Activated CD8-positive, alpha-beta T cell treated with anti-CD3 and anti-CD28 coated beads, Interleukin-2, amount 10 ng/mL, durations not matched to agents 7 days and 5 days (primary cell): ENCODE measurements at regions not wholly inside any gene's neighbourhood (a gene's known extent, or its start where the extent isn't known, plus 50 kb on each side); places are given as distances from the start of the nearest gene placed in this dataset.
"Not testable (repeated sequence)": the region's sequence is repeated elsewhere in the genome, so short reads cannot be mapped to it uniquely, and the experiment has no call there.

Experiments used
- ATAC-seq: fragments of 150-1000 bp; cut with Tn5 transposase; one replicate; pipeline ENCODE4 v1.10.0; 2021; ENCODE audit warnings: moderate library complexity
- CTCF ChIA-PET: fragments of 350-600 bp; sonication (Branson Sonifier 250); formaldehyde crosslinking; loops from one replicate; lab custom pipeline; 2021; ENCODE audit warnings: antibody characterized with exemption; lab: Charles Lee
- POLR2A ChIA-PET: fragments of 350-600 bp; sonication (Branson Sonifier 250); formaldehyde crosslinking; loops from one replicate; lab custom pipeline; 2021; ENCODE audit warnings: antibody characterized with exemption; lab: Charles Lee
- DNase-seq: peaks from one replicate; pipeline ENCODE4 v3.0.0-alpha.2; 2020
- H3K27ac Mint-ChIP-seq: one replicate; pipeline ENCODE4 v1.8.0; 2021; ENCODE audit warnings: mild to moderate bottlenecking, mixed read lengths
- H3K27me3 Mint-ChIP-seq: one replicate; pipeline ENCODE4 v1.8.0; 2021; ENCODE audit warnings: low read depth, mixed read lengths
- H3K36me3 Mint-ChIP-seq: one replicate; pipeline ENCODE4 v1.8.0; 2021; ENCODE audit warnings: low read depth, mixed read lengths
- H3K4me1 Mint-ChIP-seq: one replicate; pipeline ENCODE4 v1.8.0; 2021; ENCODE audit warnings: low read depth, mixed read lengths
- H3K4me3 Mint-ChIP-seq: one replicate; pipeline ENCODE4 v1.8.0; 2021; ENCODE audit warnings: mild to moderate bottlenecking, mixed read lengths
- H3K9me3 Mint-ChIP-seq: one replicate; pipeline ENCODE4 v1.8.0; 2022; ENCODE audit warnings: mixed read lengths; ENCODE audit not compliant: insufficient read depth

GRCh38 chr2:53508667-53509066 lies 258.9 kb upstream of the CHAC2 start:
- Mint-ChIP-seq H3K27me3 (no peaks in the 10 kb centered on the region), H3K9me3 (no peaks in the 10 kb centered on the region), H3K27ac (no peak overlapping the region), H3K36me3 (no peaks in the 10 kb centered on the region), H3K4me3 (no peak overlapping the region), H3K4me1 (no peaks in the 10 kb centered on the region)
- ChIA-PET CTCF (no interaction called here), POLR2A (no interaction called here)
- no peak for DNase-seq
- ATAC-seq = no peak

GRCh38 chr2:53507070-53507469 lies 260.5 kb upstream of the CHAC2 start:
- H3K4me3 Mint-ChIP-seq, POLR2A ChIA-PET, DNase-seq: not testable (repeated sequence)

GRCh38 chr2:53505826-53506225 lies 261.8 kb upstream of the CHAC2 start:
- ATAC-seq (no peak), DNase-seq (no peak)
- Mint-ChIP-seq H3K27me3 (no peaks in the 10 kb centered on the region), H3K27ac (no peak overlapping the region), H3K4me1 (no peaks in the 10 kb centered on the region), H3K4me3 (no peak overlapping the region), H3K36me3 (no peaks in the 10 kb centered on the region), H3K9me3 (no peaks in the 10 kb centered on the region)
- ChIA-PET POLR2A (no interaction called here), CTCF (no interaction called here)

More at GRCh38 chr2:53507070-53507469, 260.5 kb upstream of the CHAC2 start:
- ATAC-seq, H3K27ac Mint-ChIP-seq, H3K4me1 Mint-ChIP-seq, CTCF ChIA-PET, H3K36me3 Mint-ChIP-seq, H3K9me3 Mint-ChIP-seq, H3K27me3 Mint-ChIP-seq: not testable (repeated sequence)

GRCh38 chr2:53504507-53504906 lies 263.1 kb upstream of the CHAC2 start:
- Mint-ChIP-seq H3K27ac (no peak overlapping the region), H3K4me3 (no peak overlapping the region), H3K27me3 (no peaks in the 10 kb centered on the region), H3K9me3 (no peaks in the 10 kb centered on the region), H3K4me1 (no peaks in the 10 kb centered on the region), H3K36me3 (no peaks in the 10 kb centered on the region)
- ATAC-seq (no peak), DNase-seq (no peak)
- CTCF ChIA-PET = no interaction called here
- POLR2A ChIA-PET = no interaction called here

- H3K27ac Mint-ChIP-seq = no peak overlapping the region
- H3K4me1 Mint-ChIP-seq = no peaks in the 10 kb centered on the region
- no peak overlapping the region for H3K4me3 Mint-ChIP-seq
- ATAC-seq = no peak
- H3K9me3 Mint-ChIP-seq = no peaks in the 10 kb centered on the region
- CTCF ChIA-PET = no interaction called here
- no peaks in the 10 kb centered on the region for H3K36me3 Mint-ChIP-seq
- no peaks in the 10 kb centered on the region for H3K27me3 Mint-ChIP-seq
- POLR2A ChIA-PET = no interaction called here
- no peak for DNase-seq
Observed at GRCh38 chr2:53500181-53500580, 267.4 kb upstream of the CHAC2 start.

- CTCF ChIA-PET = no interaction called here
- Mint-ChIP-seq H3K36me3 (no peaks in the 10 kb centered on the region), H3K4me3 (no peak overlapping the region), H3K27ac (no peak overlapping the region), H3K9me3 (no peaks in the 10 kb centered on the region), H3K27me3 (no peaks in the 10 kb centered on the region), H3K4me1 (no peaks in the 10 kb centered on the region)
- POLR2A ChIA-PET = no interaction called here
- DNase-seq (no peak), ATAC-seq (no peak)
Observed at GRCh38 chr2:53498210-53498609, 269.4 kb upstream of the CHAC2 start.

- H3K27me3 Mint-ChIP-seq = no peaks in the 10 kb centered on the region
- no peaks in the 10 kb centered on the region for H3K36me3 Mint-ChIP-seq
- CTCF ChIA-PET = no interaction called here
- no peak for DNase-seq
- no peak overlapping the region for H3K27ac Mint-ChIP-seq
- no peak for ATAC-seq
- no peak overlapping the region for H3K4me3 Mint-ChIP-seq
- no peaks in the 10 kb centered on the region for H3K9me3 Mint-ChIP-seq
- no peaks in the 10 kb centered on the region for H3K4me1 Mint-ChIP-seq
- POLR2A ChIA-PET = no interaction called here
Observed at GRCh38 chr2:53497020-53497419, 270.6 kb upstream of the CHAC2 start.

- DNase-seq = no peak
- ChIA-PET CTCF (no interaction called here), POLR2A (no interaction called here)
- Mint-ChIP-seq H3K36me3 (no peaks in the 10 kb centered on the region), H3K9me3 (no peaks in the 10 kb centered on the region), H3K4me1 (no peaks in the 10 kb centered on the region), H3K4me3 (no peak overlapping the region), H3K27ac (no peak overlapping the region), H3K27me3 (peaks cover 4% of the 10 kb centered on the region)
- no peak for ATAC-seq
Observed at GRCh38 chr2:53493210-53493609, 274.4 kb upstream of the CHAC2 start.

GRCh38 chr2:53490659-53491058 lies 276.9 kb upstream of the CHAC2 start:
- no peak for ATAC-seq

GRCh38 chr2:53486185-53486899 lies 281.3 kb upstream of the CHAC2 start:
- H3K36me3 Mint-ChIP-seq, H3K27me3 Mint-ChIP-seq, H3K4me3 Mint-ChIP-seq, H3K27ac Mint-ChIP-seq, POLR2A ChIA-PET, CTCF ChIA-PET, H3K4me1 Mint-ChIP-seq, H3K9me3 Mint-ChIP-seq, DNase-seq, ATAC-seq: not testable (repeated sequence)

More at GRCh38 chr2:53490659-53491058, 276.9 kb upstream of the CHAC2 start:
- CTCF ChIA-PET = no interaction called here
- Mint-ChIP-seq H3K9me3 (no peaks in the 10 kb centered on the region), H3K4me1 (no peaks in the 10 kb centered on the region), H3K27me3 (peaks cover 4% of the 10 kb centered on the region), H3K27ac (no peak overlapping the region), H3K4me3 (no peak overlapping the region), H3K36me3 (no peaks in the 10 kb centered on the region)
- no peak for DNase-seq
- POLR2A ChIA-PET = no interaction called here

GRCh38 chr2:53485021-53485728 lies 282.4 kb upstream of the CHAC2 start:
- CTCF ChIA-PET = no interaction called here

GRCh38 chr2:53484531-53484930 lies 283.1 kb upstream of the CHAC2 start:
- ATAC-seq = no peak
- H3K27ac Mint-ChIP-seq = no peak overlapping the region
- H3K27me3 Mint-ChIP-seq = no peaks in the 10 kb centered on the region
- no peaks in the 10 kb centered on the region for H3K36me3 Mint-ChIP-seq
- DNase-seq = no peak
- ChIA-PET CTCF (no interaction called here), POLR2A (no interaction called here)
- H3K4me1 Mint-ChIP-seq = no peaks in the 10 kb centered on the region
- no peak overlapping the region for H3K4me3 Mint-ChIP-seq
- H3K9me3 Mint-ChIP-seq = no peaks in the 10 kb centered on the region

More at GRCh38 chr2:53485021-53485728, 282.4 kb upstream of the CHAC2 start:
- Mint-ChIP-seq H3K36me3 (no peaks in the 10 kb centered on the region), H3K27ac (no peak overlapping the region), H3K4me3 (no peak overlapping the region), H3K4me1 (no peaks in the 10 kb centered on the region), H3K27me3 (no peaks in the 10 kb centered on the region), H3K9me3 (no peaks in the 10 kb centered on the region)
- ATAC-seq (no peak), DNase-seq (no peak)
- POLR2A ChIA-PET = no interaction called here
